ENCODE measurements at regions not wholly inside any gene's neighbourhood (a gene's known extent, or its start where the extent isn't known, plus 50 kb on each side); places are given as distances from the start of the nearest gene placed in this dataset.
"Not testable (repeated sequence)": the region's sequence is repeated elsewhere in the genome, so short reads cannot be mapped to it uniquely, and the experiment has no call there.

GRCh38 chr1:224042557-224043118, 71.3 kb upstream of the FBXO28 start:
- peak in 1 of 2 donors; percentile 57 for DNase-seq (ENCODE audit: low read depth in 2 of 2)
- H4K20me1 ChIP-seq (ENCODE audit: control insufficient read depth, extremely low read depth, insufficient read depth, low read length) = no peaks in the 10 kb centered on the region
- TF ChIP-seq CTCF (conservative IDR thresholded peaks at IDR 0.05 in 1 of 2, IDR thresholded peaks at IDR 0.05 in 1 of 2; ENCODE audit: low read depth in 1 of 2, low read length in 2 of 2) (no peak), EZH2 (IDR thresholded peaks at IDR 0.05; ENCODE audit: low read length, missing control alignments) (no peak)
- H3K36me3 ChIP-seq (ENCODE audit: control insufficient read depth, insufficient read depth, low read length) = no peaks in the 10 kb centered on the region
- peaks cover 3% of the 10 kb centered on the region for H3K4me1 ChIP-seq (ENCODE audit: control insufficient read depth, extremely low read depth, insufficient read depth, low read length)
- no peaks in the 10 kb centered on the region for H3K9me3 ChIP-seq (ENCODE audit: control insufficient read depth, insufficient read depth, low read depth, low read length)
- H3K27ac ChIP-seq (ENCODE audit: insufficient read depth, low read length) = no peak overlapping the region
- H3K4me3 ChIP-seq (replicated peaks in 1 of 4; ENCODE audit: control extremely low read depth in 1 of 4, insufficient read depth in 1 of 4, low read depth in 3 of 4, low read length in 4 of 4) = no peak overlapping the region
- no peak overlapping the region for H2AFZ ChIP-seq (ENCODE audit: low read length)
- no peak overlapping the region for H3K4me2 ChIP-seq (ENCODE audit: extremely low read depth, insufficient read depth, low read length)
- no peaks in the 10 kb centered on the region for H3K79me2 ChIP-seq (ENCODE audit: control insufficient read depth, insufficient read depth, low read length)
- no peaks in the 10 kb centered on the region for H3K27me3 ChIP-seq (ENCODE audit: control insufficient read depth, insufficient read depth, low read length)
- no peak overlapping the region for H3K9ac ChIP-seq (ENCODE audit: insufficient read depth, low read length)

- Histone ChIP-seq H3K4me2 (ENCODE audit: extremely low read depth, insufficient read depth, low read length) (no peak overlapping the region), H2AFZ (ENCODE audit: low read length) (peak overlapping the region; percentile 3), H3K4me3 (replicated peaks in 1 of 4; ENCODE audit: control extremely low read depth in 1 of 4, insufficient read depth in 1 of 4, low read depth in 3 of 4, low read length in 4 of 4) (no peak overlapping the region), H3K4me1 (ENCODE audit: control insufficient read depth, extremely low read depth, insufficient read depth, low read length) (peaks cover 3% of the 10 kb centered on the region), H4K20me1 (ENCODE audit: control insufficient read depth, extremely low read depth, insufficient read depth, low read length) (no peaks in the 10 kb centered on the region), H3K36me3 (ENCODE audit: control insufficient read depth, insufficient read depth, low read length) (no peaks in the 10 kb centered on the region), H3K27me3 (ENCODE audit: control insufficient read depth, insufficient read depth, low read length) (no peaks in the 10 kb centered on the region), H3K79me2 (ENCODE audit: control insufficient read depth, insufficient read depth, low read length) (no peaks in the 10 kb centered on the region), H3K9me3 (ENCODE audit: control insufficient read depth, insufficient read depth, low read depth, low read length) (no peaks in the 10 kb centered on the region), H3K9ac (ENCODE audit: insufficient read depth, low read length) (no peak overlapping the region), H3K27ac (ENCODE audit: insufficient read depth, low read length) (no peak overlapping the region)
- TF ChIP-seq CTCF (conservative IDR thresholded peaks at IDR 0.05 in 1 of 2, IDR thresholded peaks at IDR 0.05 in 1 of 2; ENCODE audit: low read depth in 1 of 2, low read length in 2 of 2) = no peak
- DNase-seq (ENCODE audit: low read depth in 2 of 2) = no peak
These were observed 72.9 kb upstream of the FBXO28 start for GRCh38 chr1:224041032-224041431.

GRCh38 chr1:224040423-224040822, 73.5 kb upstream of the FBXO28 start:
- not testable (repeated sequence) for H3K36me3 ChIP-seq (ENCODE audit: control insufficient read depth, insufficient read depth, low read length); H2AFZ ChIP-seq (ENCODE audit: low read length); H3K79me2 ChIP-seq (ENCODE audit: control insufficient read depth, insufficient read depth, low read length); H3K27me3 ChIP-seq (ENCODE audit: control insufficient read depth, insufficient read depth, low read length); H3K27ac ChIP-seq (ENCODE audit: insufficient read depth, low read length); DNase-seq (ENCODE audit: low read depth in 2 of 2); H3K4me3 ChIP-seq (replicated peaks in 1 of 4; ENCODE audit: control extremely low read depth in 1 of 4, insufficient read depth in 1 of 4, low read depth in 3 of 4, low read length in 4 of 4); H4K20me1 ChIP-seq (ENCODE audit: control insufficient read depth, extremely low read depth, insufficient read depth, low read length); H3K4me2 ChIP-seq (ENCODE audit: extremely low read depth, insufficient read depth, low read length); H3K9ac ChIP-seq (ENCODE audit: insufficient read depth, low read length); H3K4me1 ChIP-seq (ENCODE audit: control insufficient read depth, extremely low read depth, insufficient read depth, low read length); H3K9me3 ChIP-seq (ENCODE audit: control insufficient read depth, insufficient read depth, low read depth, low read length)

- H2AFZ ChIP-seq (ENCODE audit: low read length); DNase-seq (ENCODE audit: low read depth in 2 of 2); H3K9me3 ChIP-seq (ENCODE audit: control insufficient read depth, insufficient read depth, low read depth, low read length); H3K4me3 ChIP-seq (replicated peaks in 1 of 4; ENCODE audit: control extremely low read depth in 1 of 4, insufficient read depth in 1 of 4, low read depth in 3 of 4, low read length in 4 of 4); H3K4me2 ChIP-seq (ENCODE audit: extremely low read depth, insufficient read depth, low read length); H3K27ac ChIP-seq (ENCODE audit: insufficient read depth, low read length); H3K4me1 ChIP-seq (ENCODE audit: control insufficient read depth, extremely low read depth, insufficient read depth, low read length); H3K79me2 ChIP-seq (ENCODE audit: control insufficient read depth, insufficient read depth, low read length); H4K20me1 ChIP-seq (ENCODE audit: control insufficient read depth, extremely low read depth, insufficient read depth, low read length); H3K27me3 ChIP-seq (ENCODE audit: control insufficient read depth, insufficient read depth, low read length); H3K36me3 ChIP-seq (ENCODE audit: control insufficient read depth, insufficient read depth, low read length); H3K9ac ChIP-seq (ENCODE audit: insufficient read depth, low read length): not testable (repeated sequence)
These were observed 73.9 kb upstream of the FBXO28 start for GRCh38 chr1:224040006-224040405.

- not testable (repeated sequence) for H3K27ac ChIP-seq (ENCODE audit: insufficient read depth, low read length); H4K20me1 ChIP-seq (ENCODE audit: control insufficient read depth, extremely low read depth, insufficient read depth, low read length); H3K9me3 ChIP-seq (ENCODE audit: control insufficient read depth, insufficient read depth, low read depth, low read length); DNase-seq (ENCODE audit: low read depth in 2 of 2); H3K9ac ChIP-seq (ENCODE audit: insufficient read depth, low read length); H3K4me1 ChIP-seq (ENCODE audit: control insufficient read depth, extremely low read depth, insufficient read depth, low read length); H2AFZ ChIP-seq (ENCODE audit: low read length); H3K27me3 ChIP-seq (ENCODE audit: control insufficient read depth, insufficient read depth, low read length); H3K79me2 ChIP-seq (ENCODE audit: control insufficient read depth, insufficient read depth, low read length); H3K4me3 ChIP-seq (replicated peaks in 1 of 4; ENCODE audit: control extremely low read depth in 1 of 4, insufficient read depth in 1 of 4, low read depth in 3 of 4, low read length in 4 of 4); H3K4me2 ChIP-seq (ENCODE audit: extremely low read depth, insufficient read depth, low read length); H3K36me3 ChIP-seq (ENCODE audit: control insufficient read depth, insufficient read depth, low read length)
These were observed 75.1 kb upstream of the FBXO28 start for GRCh38 chr1:224038832-224039231.

Data from fibroblast of lung (primary cell).